ENCODE measurements at regions not wholly inside any gene's neighbourhood (a gene's known extent, or its start where the extent isn't known, plus 50 kb on each side); places are given as distances from the start of the nearest gene placed in this dataset.
A peak's percentile ranks its signal among the peaks of the same experiment; 100 is the strongest.

DNA sequence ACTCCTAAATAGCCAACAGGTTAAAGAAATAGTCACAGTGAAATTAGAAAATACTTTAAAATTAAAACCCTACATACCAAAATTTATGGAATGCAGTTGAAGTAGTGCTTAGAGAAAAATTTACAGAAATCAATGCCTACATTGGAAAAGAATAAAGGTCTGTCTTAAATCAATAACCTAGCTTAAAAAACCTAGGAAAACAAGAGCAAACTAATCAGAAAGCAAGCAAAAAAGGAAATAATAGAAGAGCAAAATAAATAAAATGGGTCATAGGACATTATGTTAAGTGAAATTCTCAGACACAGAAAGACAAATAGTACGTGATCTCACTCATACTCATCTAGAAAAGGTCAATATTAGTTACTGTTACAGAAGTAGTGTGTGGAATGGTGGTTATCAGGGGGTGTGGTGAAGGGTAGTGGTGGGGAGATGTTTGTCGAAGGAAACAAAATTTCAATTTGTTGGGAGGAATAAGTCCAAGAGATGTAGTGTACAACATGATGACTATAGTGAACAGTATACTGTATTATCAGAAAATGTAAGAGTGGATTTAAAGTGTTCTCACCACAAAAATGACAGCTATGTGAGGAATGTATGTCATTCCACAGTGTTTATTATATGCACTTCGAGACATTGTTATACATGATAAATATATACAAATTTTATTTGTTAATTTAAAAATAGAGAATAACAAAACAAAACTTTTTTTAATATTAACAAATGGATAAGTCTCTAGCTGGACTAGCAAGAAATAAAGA lies 423.6 kb downstream of the CDH26 start:
- DNase-seq = no peak

DNA sequence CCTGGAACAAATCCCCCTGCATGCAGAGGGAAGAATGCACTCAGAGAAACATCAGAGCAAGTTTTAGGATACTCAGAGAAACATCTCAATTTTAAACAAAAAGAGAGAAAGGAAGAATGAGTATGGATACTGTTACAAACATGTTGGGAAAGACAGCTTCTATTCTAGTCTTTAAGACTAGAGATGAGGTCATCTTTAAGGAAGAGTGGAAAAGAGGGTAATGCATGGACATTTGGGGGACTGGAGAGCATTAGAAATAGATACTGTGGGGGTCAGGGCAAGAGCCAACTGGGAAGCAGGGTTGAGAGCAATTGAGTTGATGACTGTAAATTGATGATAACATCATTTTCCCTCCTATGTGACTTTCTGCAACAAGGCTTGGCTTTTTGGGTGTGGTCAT lies 431.2 kb downstream of the CDH26 start:
- no peak for DNase-seq

- no peak for DNase-seq
Measured at GRCh38 chr20:60389882-60390281, 431.7 kb downstream of the CDH26 start.

GRCh38 chr20:60395991-60396390 lies 437.8 kb downstream of the CDH26 start:
- no peak for DNase-seq

GRCh38 chr20:60400567-60400966 lies 442.3 kb downstream of the CDH26 start:
- DNase-seq = no peak

- DNase-seq = peak in 1 of 5 experiments; percentile 57
Measured at GRCh38 chr20:60402189-60403058, 444.2 kb downstream of the CDH26 start.

DNA sequence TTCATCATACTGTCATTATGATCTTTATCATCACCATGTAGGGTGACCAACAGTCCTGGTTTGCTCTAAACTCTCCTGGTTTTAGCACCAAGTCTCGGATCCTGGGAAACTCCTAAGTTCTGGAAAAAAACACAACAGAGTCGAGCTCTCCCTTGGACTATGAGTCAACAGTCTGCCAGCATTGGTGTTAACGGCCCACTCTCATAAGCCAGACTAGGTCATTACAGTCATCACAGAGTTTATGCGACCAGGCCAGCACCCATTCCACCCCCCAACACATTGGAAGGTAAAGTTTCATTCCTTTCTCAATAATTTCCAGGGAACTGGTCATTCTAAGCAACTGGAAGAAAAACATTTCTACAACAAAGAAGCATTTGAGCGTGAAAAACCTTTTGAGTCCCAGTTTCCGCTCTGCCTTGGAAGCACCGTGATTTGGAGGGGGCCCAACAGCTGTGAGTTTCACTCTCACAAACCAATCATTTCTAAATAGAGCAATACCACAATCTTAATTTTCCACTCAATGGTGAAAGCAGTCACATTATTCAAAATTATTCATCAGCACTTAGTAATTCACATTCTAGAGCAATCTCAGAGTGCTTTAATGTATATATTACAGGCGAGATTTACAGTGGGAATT lies 445.0 kb downstream of the CDH26 start:
- DNase-seq = peak in 1 of 5 experiments; percentile 72

- DNase-seq = peak in 1 of 5 experiments; percentile 6
Measured at GRCh38 chr20:60407011-60407771, 449.0 kb downstream of the CDH26 start.

DNA sequence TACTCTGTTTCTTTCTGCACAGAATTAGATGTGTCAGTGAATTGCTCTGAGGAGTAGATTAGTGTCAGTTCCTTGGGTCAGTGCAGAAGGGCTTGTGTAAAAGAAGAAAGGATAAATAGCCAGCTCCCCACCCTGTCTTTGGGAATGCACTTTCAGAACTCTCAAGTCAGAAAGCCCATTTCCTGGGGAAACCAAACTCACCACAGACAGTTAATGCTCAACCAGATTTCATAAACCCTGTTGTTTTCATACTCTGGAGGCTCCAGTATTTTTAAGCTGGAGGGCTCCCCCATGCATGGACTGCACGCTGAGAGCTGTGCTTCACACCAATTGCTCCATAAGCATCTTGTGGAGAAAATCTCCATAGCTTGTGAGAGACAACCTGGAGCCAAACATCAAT lies 449.7 kb downstream of the CDH26 start:
- DNase-seq = peak in 1 of 5 experiments; percentile 55

- DNase-seq = peak in 1 of 5 experiments; percentile 58
Measured at GRCh38 chr20:60408435-60408834, 450.2 kb downstream of the CDH26 start.

DNA sequence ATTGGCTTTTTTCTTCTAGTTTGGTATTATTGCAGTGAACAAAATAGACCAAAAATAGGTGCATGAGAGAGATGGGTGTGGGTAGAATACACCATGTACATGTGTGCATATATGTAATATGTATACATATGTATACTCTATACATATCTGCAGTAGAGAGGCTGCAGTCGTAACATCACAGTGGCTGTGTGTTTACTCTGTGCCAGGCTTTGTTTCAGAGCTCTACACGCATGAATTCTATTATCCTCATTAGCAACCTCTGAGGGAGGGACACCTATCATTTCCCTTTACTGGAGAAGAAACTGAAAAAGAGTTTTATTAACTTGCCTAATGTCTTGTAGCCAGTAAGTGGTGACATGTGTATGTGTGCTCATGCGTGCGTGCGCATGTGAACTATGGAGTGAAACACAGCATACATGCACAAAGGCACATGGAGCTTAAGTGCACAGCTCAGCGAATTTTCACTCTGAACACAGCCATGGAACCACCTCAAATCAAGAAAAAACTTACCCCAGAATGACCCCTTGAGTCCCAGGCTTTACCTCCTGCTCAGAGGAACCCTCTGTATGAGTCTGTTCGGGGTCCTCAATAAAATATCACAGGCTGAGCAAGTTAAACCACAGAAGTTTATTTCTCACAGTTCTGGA lies 452.5 kb downstream of the CDH26 start:
- DNase-seq = no peak

GRCh38 chr20:60411813-60412212 lies 453.6 kb downstream of the CDH26 start:
- no peak for DNase-seq

DNA sequence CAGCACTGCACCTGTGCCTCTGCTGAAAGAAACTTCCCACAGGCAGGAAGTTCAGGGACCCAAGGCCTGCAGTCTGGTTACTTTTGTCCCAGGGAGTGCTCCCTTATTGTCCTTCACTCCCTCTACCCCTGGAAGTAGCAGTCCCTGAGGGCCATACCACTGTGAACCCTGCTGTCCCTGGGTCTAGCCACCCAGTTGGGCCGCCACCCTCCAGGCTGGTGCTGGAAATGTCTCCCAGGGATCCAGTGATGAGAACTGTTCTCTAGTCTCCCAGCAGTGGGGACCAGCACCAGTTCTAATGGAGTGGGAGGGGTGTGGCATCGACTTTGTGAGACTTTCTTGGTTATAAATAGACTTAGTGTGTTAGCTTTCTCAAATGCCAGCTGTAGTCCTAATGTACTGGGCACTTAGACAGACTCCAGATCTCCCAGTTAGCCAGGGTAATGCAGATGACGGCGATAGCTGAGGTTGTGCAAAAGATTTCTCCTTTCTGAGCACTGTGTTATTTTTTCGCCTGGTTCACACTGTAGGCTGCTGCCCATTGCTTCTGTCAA lies 462.5 kb downstream of the CDH26 start:
- DNase-seq = no peak

DNA sequence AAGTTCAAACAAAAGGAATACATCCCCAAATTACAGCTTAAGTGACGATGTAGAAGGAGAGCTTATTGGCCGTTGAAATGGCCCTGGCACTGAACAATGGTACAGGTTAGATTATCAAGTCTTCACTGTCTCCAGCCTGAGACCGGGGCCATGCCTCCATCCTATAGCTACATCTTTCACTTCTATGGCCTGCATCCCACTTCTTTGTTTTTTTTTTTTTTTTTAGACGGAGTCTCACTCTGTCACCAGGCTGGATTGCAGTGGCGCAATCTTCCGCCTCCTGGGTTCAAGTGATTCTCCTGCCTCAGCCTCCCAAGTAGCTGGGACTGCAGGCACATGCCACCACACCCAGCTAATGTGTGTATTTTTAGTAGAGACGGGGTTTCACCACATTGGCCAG lies 464.6 kb downstream of the CDH26 start:
- no peak for DNase-seq

DNA sequence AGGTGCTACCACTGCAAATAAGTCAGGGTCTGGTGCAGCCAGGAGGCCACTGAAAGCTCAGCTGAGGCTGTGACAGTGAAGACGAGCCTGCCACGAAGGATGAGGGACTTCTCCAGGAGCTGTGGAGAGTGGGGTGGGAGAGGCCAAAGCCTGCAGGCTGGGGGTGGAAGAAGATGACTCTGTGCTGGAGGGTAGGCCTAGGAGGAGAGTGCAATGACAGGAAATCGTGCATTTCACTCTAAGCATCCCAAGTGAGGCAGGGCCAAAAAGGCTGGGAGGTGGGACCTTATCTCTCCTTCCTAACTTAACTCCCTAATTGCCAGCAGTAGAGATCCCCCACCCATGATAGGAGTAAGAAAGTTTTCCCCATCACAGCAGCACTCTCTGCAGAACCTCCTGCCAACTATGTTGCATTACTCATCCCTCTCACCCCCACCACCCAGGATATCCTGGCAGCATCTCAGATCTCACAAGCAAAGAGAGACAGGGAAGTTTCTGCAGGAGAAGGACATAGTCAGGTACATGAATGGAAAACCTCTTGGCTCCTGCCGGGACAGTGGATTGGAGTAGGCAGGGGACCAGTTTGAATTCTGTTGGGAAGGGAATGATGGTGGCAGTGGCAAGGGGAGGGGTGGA lies 466.2 kb downstream of the CDH26 start:
- DNase-seq = no peak

DNA sequence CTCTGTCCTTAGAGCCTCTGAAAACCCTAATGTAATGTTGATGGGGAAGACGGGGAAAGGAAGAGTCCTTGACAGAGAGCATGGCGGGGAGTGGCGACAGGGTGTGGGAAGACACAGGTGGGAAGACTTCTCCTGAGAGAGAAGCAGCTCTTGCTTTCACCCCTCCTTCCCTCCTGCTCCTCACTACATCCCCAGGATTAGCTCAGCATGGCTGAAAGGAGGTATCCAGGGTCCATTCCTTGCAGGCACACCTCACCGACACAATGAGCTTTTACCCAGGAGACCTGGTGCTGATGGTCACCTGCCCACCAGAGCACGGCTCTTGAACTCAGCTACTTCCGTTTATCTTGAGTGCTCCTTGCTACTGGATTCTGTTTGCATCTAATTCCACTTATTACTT lies 469.3 kb downstream of the CDH26 start:
- no peak for DNase-seq

- no peak for DNase-seq
Measured at GRCh38 chr20:60428651-60429050, 470.4 kb downstream of the CDH26 start.

- no peak for DNase-seq
Measured at GRCh38 chr20:60430516-60431001, 472.3 kb downstream of the CDH26 start.

DNA sequence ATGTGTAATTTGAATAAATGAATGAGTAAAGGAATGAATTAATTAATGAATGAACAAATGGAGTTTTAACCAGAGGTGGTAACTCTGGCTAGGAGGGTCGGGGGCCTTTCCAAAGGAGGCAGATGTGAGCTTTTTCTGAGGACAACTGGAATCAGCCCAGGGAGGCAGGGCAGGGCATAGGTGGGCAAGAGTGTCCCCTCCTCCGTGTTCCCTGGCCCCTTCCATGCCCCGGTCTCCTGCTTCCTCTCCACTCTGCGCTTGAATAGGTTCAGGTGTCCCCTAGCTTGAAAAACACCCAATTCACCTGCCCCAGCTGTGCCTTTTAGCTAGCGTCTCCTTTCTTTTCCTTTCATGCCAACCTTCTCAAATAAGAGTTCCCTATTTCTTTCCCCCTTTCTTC lies 473.1 kb downstream of the CDH26 start:
- no peak for DNase-seq

GRCh38 chr20:60437418-60437817 lies 479.2 kb downstream of the CDH26 start:
- DNase-seq = no peak

Measured in T-helper 2 cell (primary cell).